ENCODE measurements at regions not wholly inside any gene's neighbourhood (a gene's known extent, or its start where the extent isn't known, plus 50 kb on each side); places are given as distances from the start of the nearest gene placed in this dataset.
A peak's percentile ranks its signal among the peaks of the same experiment; 100 is the strongest.
"Not testable (repeated sequence)": the region's sequence is repeated elsewhere in the genome, so short reads cannot be mapped to it uniquely, and the experiment has no call there.

GRCh38 chr11:94235772-94236171 is 68.6 kb upstream of the IZUMO1R start:
- ATAC-seq; H3K27me3 Mint-ChIP-seq; H3K9me3 ChIP-seq (ENCODE audit: control insufficient read depth, low read length, poor library complexity, severe bottlenecking); DNase-seq; H3K36me3 Mint-ChIP-seq (ENCODE audit: low read depth); H3K4me1 Mint-ChIP-seq; H3K4me3 Mint-ChIP-seq; H3K27ac Mint-ChIP-seq: not testable (repeated sequence)

- H3K4me1 Mint-ChIP-seq; H3K9me3 ChIP-seq (ENCODE audit: control insufficient read depth, low read length, poor library complexity, severe bottlenecking); H3K27me3 Mint-ChIP-seq; DNase-seq; H3K4me3 Mint-ChIP-seq; ATAC-seq; H3K36me3 Mint-ChIP-seq (ENCODE audit: low read depth); H3K27ac Mint-ChIP-seq: not testable (repeated sequence)
Measured at GRCh38 chr11:94236416-94236815, 68.0 kb upstream of the IZUMO1R start.

GRCh38 chr11:94237447-94238153 is 66.8 kb upstream of the IZUMO1R start:
- not testable (repeated sequence) for H3K4me1 Mint-ChIP-seq; H3K9me3 ChIP-seq (ENCODE audit: control insufficient read depth, low read length, poor library complexity, severe bottlenecking); H3K27me3 Mint-ChIP-seq; H3K36me3 Mint-ChIP-seq (ENCODE audit: low read depth); H3K27ac Mint-ChIP-seq; H3K4me3 Mint-ChIP-seq; ATAC-seq
- DNase-seq = peak in 2 of 3 donors; percentile 10 to 21

GRCh38 chr11:94238154-94238735 is 66.1 kb upstream of the IZUMO1R start:
- H3K36me3 Mint-ChIP-seq (ENCODE audit: low read depth); H3K9me3 ChIP-seq (ENCODE audit: control insufficient read depth, low read length, poor library complexity, severe bottlenecking); ATAC-seq; H3K4me3 Mint-ChIP-seq; H3K27ac Mint-ChIP-seq; H3K27me3 Mint-ChIP-seq; H3K4me1 Mint-ChIP-seq: not testable (repeated sequence)
- peak in 2 of 3 donors; percentile 12 to 16 for DNase-seq

GRCh38 chr11:94238774-94239173 is 65.6 kb upstream of the IZUMO1R start:
- DNase-seq; H3K4me1 Mint-ChIP-seq; ATAC-seq; H3K9me3 ChIP-seq (ENCODE audit: control insufficient read depth, low read length, poor library complexity, severe bottlenecking); H3K27ac Mint-ChIP-seq; H3K4me3 Mint-ChIP-seq; H3K27me3 Mint-ChIP-seq; H3K36me3 Mint-ChIP-seq (ENCODE audit: low read depth): not testable (repeated sequence)

- H3K27ac Mint-ChIP-seq = no peak overlapping the region
- no peaks in the 10 kb centered on the region for H3K9me3 ChIP-seq (ENCODE audit: control insufficient read depth, low read length, poor library complexity, severe bottlenecking)
- H3K4me3 Mint-ChIP-seq = no peak overlapping the region
- ATAC-seq (no peak), DNase-seq (no peak)
- no peaks in the 10 kb centered on the region for H3K36me3 Mint-ChIP-seq (ENCODE audit: low read depth)
- H3K27me3 Mint-ChIP-seq = no peaks in the 10 kb centered on the region
- H3K4me1 Mint-ChIP-seq = no peaks in the 10 kb centered on the region
Measured at GRCh38 chr11:94241896-94242295, 62.5 kb upstream of the IZUMO1R start.

- H3K27ac Mint-ChIP-seq = no peak overlapping the region
Measured at GRCh38 chr11:94243571-94244515, 60.5 kb upstream of the IZUMO1R start.

GRCh38 chr11:94245121-94245520 is 59.3 kb upstream of the IZUMO1R start:
- Mint-ChIP-seq H3K27me3 (no peaks in the 10 kb centered on the region), H3K4me1 (no peaks in the 10 kb centered on the region), H3K4me3 (no peak overlapping the region), H3K36me3 (ENCODE audit: low read depth) (no peaks in the 10 kb centered on the region), H3K27ac (no peak overlapping the region)
- no peak for ATAC-seq
- DNase-seq = no peak
- H3K9me3 ChIP-seq (ENCODE audit: control insufficient read depth, low read length, poor library complexity, severe bottlenecking) = no peaks in the 10 kb centered on the region

More at GRCh38 chr11:94243571-94244515, 60.5 kb upstream of the IZUMO1R start:
- DNase-seq = no peak
- Mint-ChIP-seq H3K4me1 (no peaks in the 10 kb centered on the region), H3K36me3 (ENCODE audit: low read depth) (no peaks in the 10 kb centered on the region), H3K27me3 (no peaks in the 10 kb centered on the region), H3K4me3 (no peak overlapping the region)
- no peaks in the 10 kb centered on the region for H3K9me3 ChIP-seq (ENCODE audit: control insufficient read depth, low read length, poor library complexity, severe bottlenecking)
- no peak for ATAC-seq

- H3K4me3 Mint-ChIP-seq; H3K36me3 Mint-ChIP-seq (ENCODE audit: low read depth); H3K27ac Mint-ChIP-seq; H3K27me3 Mint-ChIP-seq; H3K4me1 Mint-ChIP-seq; ATAC-seq; H3K9me3 ChIP-seq (ENCODE audit: control insufficient read depth, low read length, poor library complexity, severe bottlenecking); DNase-seq: not testable (repeated sequence)
Measured at GRCh38 chr11:94248301-94248700, 56.1 kb upstream of the IZUMO1R start.

GRCh38 chr11:94254214-94254613 is 50.2 kb upstream of the IZUMO1R start:
- Mint-ChIP-seq H3K27ac (no peak overlapping the region), H3K36me3 (ENCODE audit: low read depth) (no peaks in the 10 kb centered on the region), H3K4me3 (no peak overlapping the region), H3K4me1 (no peaks in the 10 kb centered on the region), H3K27me3 (no peaks in the 10 kb centered on the region)
- no peaks in the 10 kb centered on the region for H3K9me3 ChIP-seq (ENCODE audit: control insufficient read depth, low read length, poor library complexity, severe bottlenecking)
- DNase-seq (no peak), ATAC-seq (no peak)
